Astrocyte (in vitro differentiated cells and primary cell): ENCODE measurements at regions not wholly inside any gene's neighbourhood (a gene's known extent, or its start where the extent isn't known, plus 50 kb on each side); places are given as distances from the start of the nearest gene placed in this dataset.

Experiments
- DNase-seq: peaks from one replicate; pipeline ENCODE4 v3.0.0-alpha.2; 2010; ENCODE audit warnings: low read depth
- FAIRE-seq: peaks from 2 replicates; lab custom pipeline; 2011; peaks lifted over from hg19 to GRCh38; lab: Jason Lieb, UNC
- H2AFZ ChIP-seq: 2 replicates; pipeline ENCODE4 v1.6.0; 2012; ENCODE audit warnings: low read depth, low read length, inconsistent platforms
- H3K27ac ChIP-seq: 2 replicates; pipeline ENCODE4 v1.5.1; 2011; ENCODE audit warnings: low read depth, low read length, inconsistent platforms
- H3K27me3 ChIP-seq: 2 replicates; pipeline ENCODE4 v1.6.0; 2011; ENCODE audit warnings: low read length, inconsistent platforms; ENCODE audit not compliant: insufficient read depth
- H3K36me3 ChIP-seq: 2 replicates; pipeline ENCODE4 v1.5.1; 2011; ENCODE audit warnings: low read length, inconsistent platforms; ENCODE audit not compliant: insufficient read depth
- H3K4me1 ChIP-seq: 2 replicates; pipeline ENCODE4 v1.5.1; 2011; ENCODE audit warnings: low read length, inconsistent platforms; ENCODE audit not compliant: insufficient read depth
- H3K4me2 ChIP-seq: 2 replicates; pipeline ENCODE4 v1.6.0; 2012; ENCODE audit warnings: low read length, inconsistent platforms
- H3K4me3 ChIP-seq: 2 replicates; pipeline ENCODE4 v1.5.1; 2011; ENCODE audit warnings: low read depth, mild to moderate bottlenecking, low read length, inconsistent platforms; ENCODE audit not compliant: insufficient read depth
- H3K79me2 ChIP-seq: 2 replicates; pipeline ENCODE4 v1.6.0; 2012; ENCODE audit warnings: mild to moderate bottlenecking, low read length, inconsistent platforms; ENCODE audit not compliant: insufficient read depth
- H3K9ac ChIP-seq: 2 replicates; pipeline ENCODE4 v1.6.0; 2012; ENCODE audit warnings: mild to moderate bottlenecking, low read length, inconsistent platforms
- H3K9me3 ChIP-seq: 2 replicates; pipeline ENCODE4 v1.5.1; 2012; ENCODE audit warnings: low read depth, mild to moderate bottlenecking, low read length, inconsistent platforms; ENCODE audit not compliant: insufficient read depth
- H4K20me1 ChIP-seq: 2 replicates; pipeline ENCODE4 v1.6.0; 2012; ENCODE audit warnings: low read length, inconsistent platforms; ENCODE audit not compliant: insufficient read depth
- H3K27ac Mint-ChIP-seq: one replicate; pipeline ENCODE4 v1.8.0; 2021; ENCODE audit warnings: mild to moderate bottlenecking, mixed read lengths; ENCODE audit not compliant: unreplicated experiment
- H3K27me3 Mint-ChIP-seq: one replicate; pipeline ENCODE4 v1.8.0; 2021; ENCODE audit warnings: low read depth, mixed read lengths; ENCODE audit not compliant: unreplicated experiment
- H3K36me3 Mint-ChIP-seq: one replicate; pipeline ENCODE4 v1.8.0; 2021; ENCODE audit warnings: low read depth, mixed read lengths; ENCODE audit not compliant: unreplicated experiment
- H3K4me1 Mint-ChIP-seq: one replicate; pipeline ENCODE4 v1.8.0; 2021; ENCODE audit warnings: low read depth, mixed read lengths; ENCODE audit not compliant: unreplicated experiment
- H3K4me3 Mint-ChIP-seq: one replicate; pipeline ENCODE4 v1.8.0; 2021; ENCODE audit warnings: mild to moderate bottlenecking, moderate library complexity, mixed read lengths; ENCODE audit not compliant: unreplicated experiment
- H3K9me3 Mint-ChIP-seq: one replicate; pipeline ENCODE4 v1.8.0; 2021; ENCODE audit warnings: mild to moderate bottlenecking, mixed read lengths; ENCODE audit not compliant: unreplicated experiment
- EZH2 ChIP-seq: IDR thresholded peaks from 2 replicates; pipeline ENCODE4 v1.6.1; 2012; ENCODE audit warnings: mild to moderate bottlenecking, low read length, inconsistent platforms; ENCODE audit not compliant: insufficient read depth
- TF ChIP-seq, protein P1 (sequence below): IDR thresholded peaks from 2 replicates; pipeline ENCODE4 v1.5.1; 2011; ENCODE audit warnings: low read depth, mild to moderate bottlenecking, inconsistent platforms, low read length, moderate library complexity; ENCODE audit not compliant: insufficient read depth

DNA sequence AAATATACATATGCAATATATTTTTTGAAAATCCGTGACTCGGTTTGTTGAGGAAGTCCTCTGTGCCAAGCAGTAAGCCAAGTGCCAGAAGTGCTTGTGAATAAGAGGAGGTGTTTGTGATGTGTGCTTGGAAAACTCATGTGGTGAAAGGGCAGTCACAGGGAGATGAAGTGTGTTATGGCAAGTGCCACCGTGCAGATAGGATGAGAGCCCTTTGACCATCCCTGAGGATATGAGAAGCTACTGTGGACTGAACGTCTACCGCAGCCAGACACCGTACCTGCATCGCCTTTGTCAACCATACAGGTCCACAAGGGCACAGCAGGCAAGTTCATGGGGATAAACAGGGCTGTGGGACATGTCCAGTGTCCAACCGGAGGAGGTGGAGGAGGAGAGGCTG lies 288.9 kb upstream of the MYT1L start:
- H3K27ac ChIP-seq: no peak overlapping the region
- H3K4me1 Mint-ChIP-seq: peaks cover 8% of the 10 kb centered on the region
- DNase-seq (no peak), FAIRE-seq (no peak)
- H3K27me3 Mint-ChIP-seq: no peaks in the 10 kb centered on the region
- H3K4me3 ChIP-seq: no peak overlapping the region
- H3K9me3 ChIP-seq: no peaks in the 10 kb centered on the region
- no peak overlapping the region for H3K4me3 Mint-ChIP-seq
- no peaks in the 10 kb centered on the region for H3K4me1 ChIP-seq
- no peak overlapping the region for H3K27ac Mint-ChIP-seq
- peaks cover 1% of the 10 kb centered on the region for H3K9me3 Mint-ChIP-seq
- no peaks in the 10 kb centered on the region for H4K20me1 ChIP-seq
- H2AFZ ChIP-seq: no peak overlapping the region
- no peak overlapping the region for H3K4me2 ChIP-seq
- no peaks in the 10 kb centered on the region for H3K36me3 Mint-ChIP-seq
- H3K79me2 ChIP-seq: no peaks in the 10 kb centered on the region
- no peaks in the 10 kb centered on the region for H3K27me3 ChIP-seq
- no peak overlapping the region for H3K9ac ChIP-seq
- TF ChIP-seq, protein P1, sequence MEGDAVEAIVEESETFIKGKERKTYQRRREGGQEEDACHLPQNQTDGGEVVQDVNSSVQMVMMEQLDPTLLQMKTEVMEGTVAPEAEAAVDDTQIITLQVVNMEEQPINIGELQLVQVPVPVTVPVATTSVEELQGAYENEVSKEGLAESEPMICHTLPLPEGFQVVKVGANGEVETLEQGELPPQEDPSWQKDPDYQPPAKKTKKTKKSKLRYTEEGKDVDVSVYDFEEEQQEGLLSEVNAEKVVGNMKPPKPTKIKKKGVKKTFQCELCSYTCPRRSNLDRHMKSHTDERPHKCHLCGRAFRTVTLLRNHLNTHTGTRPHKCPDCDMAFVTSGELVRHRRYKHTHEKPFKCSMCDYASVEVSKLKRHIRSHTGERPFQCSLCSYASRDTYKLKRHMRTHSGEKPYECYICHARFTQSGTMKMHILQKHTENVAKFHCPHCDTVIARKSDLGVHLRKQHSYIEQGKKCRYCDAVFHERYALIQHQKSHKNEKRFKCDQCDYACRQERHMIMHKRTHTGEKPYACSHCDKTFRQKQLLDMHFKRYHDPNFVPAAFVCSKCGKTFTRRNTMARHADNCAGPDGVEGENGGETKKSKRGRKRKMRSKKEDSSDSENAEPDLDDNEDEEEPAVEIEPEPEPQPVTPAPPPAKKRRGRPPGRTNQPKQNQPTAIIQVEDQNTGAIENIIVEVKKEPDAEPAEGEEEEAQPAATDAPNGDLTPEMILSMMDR: no peak
- no peak for TF ChIP-seq EZH2
- no peaks in the 10 kb centered on the region for H3K36me3 ChIP-seq

DNA sequence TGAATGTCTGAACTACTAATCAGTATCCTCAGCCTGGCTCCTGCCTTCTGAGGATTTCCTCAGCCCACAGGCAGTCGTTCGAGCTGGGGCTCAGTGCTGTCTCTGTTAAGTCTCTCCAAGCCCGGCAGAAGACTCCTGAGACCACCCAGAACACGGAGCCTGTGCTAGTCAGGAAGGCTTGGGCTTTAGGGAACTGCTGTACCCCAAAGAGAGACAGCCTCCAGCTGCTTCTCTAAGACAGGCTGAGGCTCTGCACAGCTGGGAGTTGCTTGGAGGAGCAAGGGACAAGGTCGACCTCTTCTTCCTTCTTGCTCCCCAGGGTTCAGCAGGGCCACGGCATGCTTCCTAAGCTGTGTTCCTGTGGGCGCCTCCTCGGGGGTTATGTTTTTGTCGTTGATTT lies 283.4 kb upstream of the MYT1L start:
- H4K20me1 ChIP-seq: no peaks in the 10 kb centered on the region
- no peaks in the 10 kb centered on the region for H3K79me2 ChIP-seq
- FAIRE-seq (no peak), DNase-seq (no peak)
- no peaks in the 10 kb centered on the region for H3K4me1 ChIP-seq
- Mint-ChIP-seq H3K36me3 (no peaks in the 10 kb centered on the region), H3K4me1 (peaks cover 3% of the 10 kb centered on the region), H3K9me3 (peaks cover 3% of the 10 kb centered on the region), H3K4me3 (no peak overlapping the region), H3K27ac (no peak overlapping the region), H3K27me3 (no peaks in the 10 kb centered on the region)
- no peak for TF ChIP-seq EZH2
- TF ChIP-seq, protein P1: no peak
- no peak overlapping the region for H3K9ac ChIP-seq
- H3K4me2 ChIP-seq: no peak overlapping the region
- no peak overlapping the region for H3K27ac ChIP-seq
- H3K4me3 ChIP-seq: no peak overlapping the region
- H3K36me3 ChIP-seq: no peaks in the 10 kb centered on the region
- H2AFZ ChIP-seq: no peak overlapping the region
- H3K27me3 ChIP-seq: no peaks in the 10 kb centered on the region
- no peaks in the 10 kb centered on the region for H3K9me3 ChIP-seq

DNA sequence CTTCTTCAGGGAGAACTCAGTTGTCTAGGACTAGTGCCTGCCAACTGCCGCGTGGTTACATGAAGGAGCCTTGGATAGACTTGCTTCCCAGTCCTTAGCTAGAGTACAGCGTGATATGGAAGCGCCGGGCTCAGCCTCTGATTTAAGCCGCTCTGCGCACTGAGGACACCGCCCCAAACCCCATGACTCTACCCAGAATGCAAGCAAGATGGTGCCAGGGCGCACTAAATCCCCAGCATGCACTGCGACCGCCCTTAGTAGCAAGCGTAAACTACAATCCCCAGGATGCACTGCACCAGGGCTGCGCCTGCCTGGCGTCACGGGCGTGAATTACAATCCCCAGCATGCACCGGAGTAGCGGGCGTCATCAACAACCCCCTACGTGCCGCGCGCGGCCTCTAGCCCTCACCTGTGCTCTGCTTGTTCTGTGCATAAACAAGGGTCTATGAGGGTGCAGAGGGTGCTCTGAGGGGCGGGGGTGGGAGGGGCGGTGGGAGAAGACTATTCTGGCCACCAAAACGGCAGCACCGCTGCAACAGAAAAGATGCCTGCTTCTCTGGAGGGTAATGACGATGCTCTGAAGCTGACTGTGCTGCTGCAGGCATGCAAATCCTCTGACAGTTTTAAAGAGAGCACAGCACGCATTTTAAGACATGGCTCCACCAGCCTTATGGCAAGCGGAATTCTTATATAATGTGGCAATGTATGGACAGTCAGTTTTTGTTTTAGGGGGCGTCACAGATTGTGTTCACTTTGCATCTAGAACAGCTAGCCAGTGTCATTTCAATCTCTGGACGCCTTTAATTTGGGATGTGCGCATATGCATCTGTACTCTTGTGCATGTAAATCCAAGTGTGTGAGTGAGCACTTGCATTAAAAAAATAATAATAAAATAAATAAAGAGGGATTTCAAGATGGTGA lies 282.5 kb upstream of the MYT1L start:
- peak overlapping the region; percentile 82 for H3K4me3 Mint-ChIP-seq
- peak overlapping the region; percentile 85 for H3K4me2 ChIP-seq
- H3K79me2 ChIP-seq: no peaks in the 10 kb centered on the region
- TF ChIP-seq, protein P1: no peak
- no peak for TF ChIP-seq EZH2
- peaks cover 3% of the 10 kb centered on the region for H3K9me3 Mint-ChIP-seq
- H3K36me3 ChIP-seq: no peaks in the 10 kb centered on the region
- no peaks in the 10 kb centered on the region for H4K20me1 ChIP-seq
- FAIRE-seq: no peak
- peak overlapping the region; percentile 94 for H3K27ac Mint-ChIP-seq
- peak; percentile 73 for DNase-seq
- H3K9ac ChIP-seq: peak overlapping the region; percentile 57
- H3K4me1 ChIP-seq: no peaks in the 10 kb centered on the region
- no peaks in the 10 kb centered on the region for H3K9me3 ChIP-seq
- H2AFZ ChIP-seq: peak overlapping the region; percentile 87
- no peaks in the 10 kb centered on the region for H3K36me3 Mint-ChIP-seq
- peak overlapping the region; percentile 54 for H3K4me3 ChIP-seq
- H3K27me3 ChIP-seq: no peaks in the 10 kb centered on the region
- H3K27me3 Mint-ChIP-seq: no peaks in the 10 kb centered on the region
- H3K4me1 Mint-ChIP-seq: peaks cover 3% of the 10 kb centered on the region
- no peak overlapping the region for H3K27ac ChIP-seq
